GM18505 (cell line): ENCODE measurements at regions not wholly inside any gene's neighbourhood (a gene's known extent, or its start where the extent isn't known, plus 50 kb on each side); places are given as distances from the start of the nearest gene placed in this dataset.

ENCODE experiments used
- ATAC-seq: cut with Tn5 transposase; IDR thresholded peaks from one replicate; pipeline ENCODE4 v1.9.1; 2021; ENCODE audit not compliant: unreplicated experiment
- POLR2A ChIP-seq: IDR thresholded peaks from 4 replicates; pipeline ENCODE4 v1.6.1; 2011; ENCODE audit warnings: borderline replicate concordance; ENCODE audit not compliant: insufficient read depth, insufficient read length; ENCODE audit errors: extremely low read depth

- TF ChIP-seq POLR2A, result no peak
- ATAC-seq, result no peak
Measured at GRCh38 chr10:63919575-63920279, 398.5 kb downstream of the REEP3 start.

GRCh38 chr10:63920926-63921325 lies 399.7 kb downstream of the REEP3 start:
- no peak for TF ChIP-seq POLR2A
- no peak for ATAC-seq

- TF ChIP-seq POLR2A, result no peak
- no peak for ATAC-seq
Measured at GRCh38 chr10:63921908-63922467, 400.8 kb downstream of the REEP3 start.

GRCh38 chr10:63922468-63923284 lies 401.5 kb downstream of the REEP3 start:
- TF ChIP-seq POLR2A, result no peak
- no peak for ATAC-seq

GRCh38 chr10:63929831-63930467 lies 408.7 kb downstream of the REEP3 start:
- no peak for TF ChIP-seq POLR2A

GRCh38 chr10:63930584-63930983 lies 409.4 kb downstream of the REEP3 start:
- ATAC-seq, result no peak
- TF ChIP-seq POLR2A, result no peak

More at GRCh38 chr10:63929831-63930467, 408.7 kb downstream of the REEP3 start:
- ATAC-seq, result no peak

GRCh38 chr10:63935705-63936104 lies 414.5 kb downstream of the REEP3 start:
- no peak for ATAC-seq

GRCh38 chr10:63940277-63940922 lies 419.2 kb downstream of the REEP3 start:
- TF ChIP-seq POLR2A, result no peak

More at GRCh38 chr10:63935705-63936104, 414.5 kb downstream of the REEP3 start:
- TF ChIP-seq POLR2A, result no peak

GRCh38 chr10:63964406-63964805 lies 443.2 kb downstream of the REEP3 start:
- ATAC-seq, result no peak
- no peak for TF ChIP-seq POLR2A

More at GRCh38 chr10:63940277-63940922, 419.2 kb downstream of the REEP3 start:
- no peak for ATAC-seq

GRCh38 chr10:63965846-63966245 lies 444.6 kb downstream of the REEP3 start:
- no peak for ATAC-seq
- no peak for TF ChIP-seq POLR2A

- no peak for ATAC-seq
- TF ChIP-seq POLR2A, result no peak
Measured at GRCh38 chr10:63972949-63973827, 452.0 kb downstream of the REEP3 start.

GRCh38 chr10:63976538-63976937 lies 455.3 kb downstream of the REEP3 start:
- peak; percentile 89 for ATAC-seq

More at GRCh38 chr10:63976538-63976937, 455.3 kb downstream of the REEP3 start:
- no peak for TF ChIP-seq POLR2A
